Brain microvascular endothelial cell (primary cell): ENCODE measurements at regions not wholly inside any gene's neighbourhood (a gene's known extent, or its start where the extent isn't known, plus 50 kb on each side); places are given as distances from the start of the nearest gene placed in this dataset.
A peak's percentile ranks its signal among the peaks of the same experiment; 100 is the strongest.

ENCODE experiments used
- DNase-seq: peaks from one replicate; pipeline ENCODE4 v3.0.0-alpha.2; 2020
- H3K27ac ChIP-seq: fragments of 250-450 bp; sonication (Bioruptor Pico); 2 replicates; pipeline ENCODE4 v1.5.1; 2020; ENCODE audit warnings: mild to moderate bottlenecking, moderate library complexity
- H3K27me3 ChIP-seq: fragments of 250-450 bp; sonication (Bioruptor Pico); replicated peaks from 2 replicates; pipeline ENCODE4 v1.5.1; 2020; ENCODE audit warnings: mild to moderate bottlenecking
- H3K36me3 ChIP-seq: fragments of 250-450 bp; sonication (Bioruptor Pico); replicated peaks from 2 replicates; pipeline ENCODE4 v1.5.1; 2020; ENCODE audit warnings: mild to moderate bottlenecking
- H3K4me3 ChIP-seq: 2 replicates; pipeline ENCODE4 v1.5.1; 2011; ENCODE audit warnings: low read depth, mild to moderate bottlenecking, control low read depth, low read length, moderate library complexity
- CTCF ChIP-seq: IDR thresholded peaks from 2 replicates; pipeline ENCODE4 v1.5.1; 2011; ENCODE audit warnings: low read depth, mild to moderate bottlenecking, moderate library complexity, low read length, control low read depth, inconsistent platforms; ENCODE audit errors: missing control alignments
- in situ Hi-C: cut with HindIII; loops from 2 replicates; pipeline ENCODE4 v1.10.0; 2017; ENCODE audit warnings: low sequenced_read_pairs, low pct_ligation_motif_present

GRCh38 chr11:91591021-91591420 lies 633.6 kb upstream of the FAT3 start:
- H3K4me3 ChIP-seq = no peak overlapping the region
- no peak overlapping the region for H3K27ac ChIP-seq
- in situ Hi-C loops = no loop called here
- no peaks in the 10 kb centered on the region for H3K36me3 ChIP-seq
- DNase-seq = no peak
- no peak for TF ChIP-seq CTCF
- H3K27me3 ChIP-seq = no peaks in the 10 kb centered on the region

- TF ChIP-seq CTCF = no peak
- Histone ChIP-seq H3K4me3 (no peak overlapping the region), H3K27ac (no peak overlapping the region), H3K27me3 (no peaks in the 10 kb centered on the region), H3K36me3 (no peaks in the 10 kb centered on the region)
- peak; percentile 25 for DNase-seq
- in situ Hi-C loops = no loop called here
These were observed 637.5 kb upstream of the FAT3 start for GRCh38 chr11:91587131-91587530.

- Histone ChIP-seq H3K36me3 (no peaks in the 10 kb centered on the region), H3K27me3 (no peaks in the 10 kb centered on the region), H3K27ac (no peak overlapping the region), H3K4me3 (no peak overlapping the region)
- in situ Hi-C loops = no loop called here
- no peak for TF ChIP-seq CTCF
- DNase-seq = no peak
These were observed 639.4 kb upstream of the FAT3 start for GRCh38 chr11:91585035-91585801.

GRCh38 chr11:91563176-91563575 lies 661.4 kb upstream of the FAT3 start:
- Histone ChIP-seq H3K4me3 (no peak overlapping the region), H3K27ac (no peak overlapping the region), H3K27me3 (no peaks in the 10 kb centered on the region), H3K36me3 (no peaks in the 10 kb centered on the region)
- no peak for TF ChIP-seq CTCF
- DNase-seq = no peak
- in situ Hi-C loops = no loop called here

GRCh38 chr11:91560434-91560833 lies 664.2 kb upstream of the FAT3 start:
- no peak overlapping the region for H3K4me3 ChIP-seq
- no peaks in the 10 kb centered on the region for H3K36me3 ChIP-seq
- DNase-seq = no peak
- in situ Hi-C loops = no loop called here
- H3K27me3 ChIP-seq = no peaks in the 10 kb centered on the region
- H3K27ac ChIP-seq = no peak overlapping the region
- no peak for TF ChIP-seq CTCF

- Histone ChIP-seq H3K4me3 (no peak overlapping the region), H3K27me3 (no peaks in the 10 kb centered on the region), H3K27ac (no peak overlapping the region), H3K36me3 (no peaks in the 10 kb centered on the region)
- no peak for DNase-seq
- TF ChIP-seq CTCF = no peak
- in situ Hi-C loops = no loop called here
These were observed 686.6 kb upstream of the FAT3 start for GRCh38 chr11:91538065-91538464.
